Cardiac muscle cell (in vitro differentiated cells and primary cell): ENCODE measurements at regions not wholly inside any gene's neighbourhood (a gene's known extent, or its start where the extent isn't known, plus 50 kb on each side); places are given as distances from the start of the nearest gene placed in this dataset.
A peak's percentile ranks its signal among the peaks of the same experiment; 100 is the strongest.

ENCODE experiments used
- DNase-seq, 2 donors: peaks; one replicate each; pipeline versions ENCODE4 v3.0.0 to v3.0.0-alpha.2; 2010 to 2017; ENCODE audit warnings: low read depth in 1 of 2, low spot score in 1 of 2
- H3K27ac ChIP-seq: fragments of 200-600 bp; sonication (generic); 2 replicates; pipeline ENCODE4 v1.5.1; 2016
- H3K27me3 ChIP-seq: fragments of 200-600 bp; sonication (generic); 2 replicates; pipeline ENCODE4 v1.6.0; 2016; ENCODE audit warnings: control low read depth
- H3K36me3 ChIP-seq: fragments of 200-600 bp; sonication (generic); 2 replicates; pipeline ENCODE4 v1.5.1; 2016; ENCODE audit warnings: control low read depth
- H3K4me1 ChIP-seq: fragments of 200-600 bp; sonication (generic); 2 replicates; pipeline ENCODE4 v1.8.1; 2017; ENCODE audit warnings: low read depth, mild to moderate bottlenecking, mixed run types
- H3K4me3 ChIP-seq: fragments of 200-600 bp; sonication (generic); 2 replicates; pipeline ENCODE4 v1.5.1; 2016; ENCODE audit warnings: mild to moderate bottlenecking
- H3K9me3 ChIP-seq: fragments of 200-600 bp; sonication (generic); 2 replicates; pipeline ENCODE4 v1.5.1; 2017; ENCODE audit warnings: low read depth, mild to moderate bottlenecking, control low read depth
- CTCF ChIP-seq: IDR thresholded peaks from 2 replicates; pipeline ENCODE4 v1.5.1; 2012; ENCODE audit warnings: low read depth, mild to moderate bottlenecking, low read length

- no peak overlapping the region for H3K27ac ChIP-seq
Observed at GRCh38 chr4:176539091-176539784, 219.5 kb downstream of the SPCS3 start.

GRCh38 chr4:176539785-176540175, 220.0 kb downstream of the SPCS3 start:
- no peaks in the 10 kb centered on the region for H3K9me3 ChIP-seq
- no peaks in the 10 kb centered on the region for H3K27me3 ChIP-seq
- no peak overlapping the region for H3K27ac ChIP-seq
- no peaks in the 10 kb centered on the region for H3K36me3 ChIP-seq
- no peak for DNase-seq
- no peaks in the 10 kb centered on the region for H3K4me1 ChIP-seq
- no peak overlapping the region for H3K4me3 ChIP-seq
- TF ChIP-seq CTCF = no peak

More at GRCh38 chr4:176539091-176539784, 219.5 kb downstream of the SPCS3 start:
- Histone ChIP-seq H3K4me3 (no peak overlapping the region), H3K36me3 (no peaks in the 10 kb centered on the region), H3K27me3 (no peaks in the 10 kb centered on the region), H3K9me3 (no peaks in the 10 kb centered on the region), H3K4me1 (no peaks in the 10 kb centered on the region)
- no peak for DNase-seq
- TF ChIP-seq CTCF = no peak

GRCh38 chr4:176540814-176541213, 221.0 kb downstream of the SPCS3 start:
- Histone ChIP-seq H3K4me3 (no peak overlapping the region), H3K4me1 (no peaks in the 10 kb centered on the region), H3K9me3 (no peaks in the 10 kb centered on the region), H3K27me3 (no peaks in the 10 kb centered on the region), H3K36me3 (no peaks in the 10 kb centered on the region), H3K27ac (no peak overlapping the region)
- DNase-seq = no peak
- TF ChIP-seq CTCF = no peak

GRCh38 chr4:176545872-176546271, 226.1 kb downstream of the SPCS3 start:
- Histone ChIP-seq H3K4me3 (no peak overlapping the region), H3K36me3 (no peaks in the 10 kb centered on the region), H3K4me1 (no peaks in the 10 kb centered on the region), H3K9me3 (no peaks in the 10 kb centered on the region), H3K27me3 (no peaks in the 10 kb centered on the region), H3K27ac (no peak overlapping the region)
- no peak for DNase-seq
- TF ChIP-seq CTCF = no peak

GRCh38 chr4:176546975-176547374, 227.2 kb downstream of the SPCS3 start:
- Histone ChIP-seq H3K4me1 (no peaks in the 10 kb centered on the region), H3K27me3 (no peaks in the 10 kb centered on the region), H3K4me3 (no peak overlapping the region), H3K9me3 (no peaks in the 10 kb centered on the region), H3K27ac (no peak overlapping the region), H3K36me3 (no peaks in the 10 kb centered on the region)
- DNase-seq = peak in 1 of 2 donors; percentile 50
- TF ChIP-seq CTCF = no peak
